ENCODE measurements at regions not wholly inside any gene's neighbourhood (a gene's known extent, or its start where the extent isn't known, plus 50 kb on each side); places are given as distances from the start of the nearest gene placed in this dataset.

DNA sequence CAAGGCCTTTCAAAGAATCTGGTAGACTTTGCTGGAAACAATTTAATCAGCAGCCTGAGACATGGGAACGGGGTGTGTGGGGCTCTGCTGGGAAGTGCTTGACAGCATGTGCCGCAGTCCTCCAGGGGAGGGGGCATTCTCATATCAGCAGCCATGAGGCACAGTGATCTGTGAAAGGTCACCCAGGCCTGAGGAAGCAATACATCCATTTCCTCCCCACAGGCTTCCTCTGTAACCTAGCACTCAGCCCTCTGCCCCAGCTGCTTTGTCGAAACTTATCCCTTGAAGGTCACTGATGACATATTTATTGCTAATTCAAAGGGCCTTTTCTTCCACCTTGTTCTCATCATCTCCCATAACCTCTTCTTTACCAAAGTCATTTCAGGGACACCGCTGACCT, 103.3 kb downstream of the TNFAIP3 start:
- Histone ChIP-seq H3K9ac (ENCODE audit: low read length in 3 of 3) (no peak overlapping the region), H3K4me3 (ENCODE audit: low read length in 3 of 3) (no peak overlapping the region), H3K9me3 (ENCODE audit: control insufficient read depth in 2 of 3, insufficient read depth in 1 of 3, low read length in 3 of 3) (no peaks in the 10 kb centered on the region), H3K27ac (ENCODE audit: low read depth in 2 of 2, low read length in 2 of 2) (no peak overlapping the region), H3K4me1 (ENCODE audit: control insufficient read depth in 2 of 3, insufficient read depth in 2 of 3, low read depth in 1 of 3, low read length in 3 of 3) (no peaks in the 10 kb centered on the region), H3K27me3 (ENCODE audit: control insufficient read depth, insufficient read depth, low read length) (no peaks in the 10 kb centered on the region), H3K36me3 (ENCODE audit: control insufficient read depth in 2 of 3, insufficient read depth in 3 of 3, low read length in 3 of 3) (no peaks in the 10 kb centered on the region)
- FAIRE-seq (no peak), DNase-seq (no peak)
- intact Hi-C loops (cut with DNase I), result no loop called here
- TF ChIP-seq, protein P1, sequence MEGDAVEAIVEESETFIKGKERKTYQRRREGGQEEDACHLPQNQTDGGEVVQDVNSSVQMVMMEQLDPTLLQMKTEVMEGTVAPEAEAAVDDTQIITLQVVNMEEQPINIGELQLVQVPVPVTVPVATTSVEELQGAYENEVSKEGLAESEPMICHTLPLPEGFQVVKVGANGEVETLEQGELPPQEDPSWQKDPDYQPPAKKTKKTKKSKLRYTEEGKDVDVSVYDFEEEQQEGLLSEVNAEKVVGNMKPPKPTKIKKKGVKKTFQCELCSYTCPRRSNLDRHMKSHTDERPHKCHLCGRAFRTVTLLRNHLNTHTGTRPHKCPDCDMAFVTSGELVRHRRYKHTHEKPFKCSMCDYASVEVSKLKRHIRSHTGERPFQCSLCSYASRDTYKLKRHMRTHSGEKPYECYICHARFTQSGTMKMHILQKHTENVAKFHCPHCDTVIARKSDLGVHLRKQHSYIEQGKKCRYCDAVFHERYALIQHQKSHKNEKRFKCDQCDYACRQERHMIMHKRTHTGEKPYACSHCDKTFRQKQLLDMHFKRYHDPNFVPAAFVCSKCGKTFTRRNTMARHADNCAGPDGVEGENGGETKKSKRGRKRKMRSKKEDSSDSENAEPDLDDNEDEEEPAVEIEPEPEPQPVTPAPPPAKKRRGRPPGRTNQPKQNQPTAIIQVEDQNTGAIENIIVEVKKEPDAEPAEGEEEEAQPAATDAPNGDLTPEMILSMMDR (IDR thresholded peaks at IDR 0.05; ENCODE audit: borderline replicate concordance, extremely low read depth, insufficient read depth), result no peak

DNA sequence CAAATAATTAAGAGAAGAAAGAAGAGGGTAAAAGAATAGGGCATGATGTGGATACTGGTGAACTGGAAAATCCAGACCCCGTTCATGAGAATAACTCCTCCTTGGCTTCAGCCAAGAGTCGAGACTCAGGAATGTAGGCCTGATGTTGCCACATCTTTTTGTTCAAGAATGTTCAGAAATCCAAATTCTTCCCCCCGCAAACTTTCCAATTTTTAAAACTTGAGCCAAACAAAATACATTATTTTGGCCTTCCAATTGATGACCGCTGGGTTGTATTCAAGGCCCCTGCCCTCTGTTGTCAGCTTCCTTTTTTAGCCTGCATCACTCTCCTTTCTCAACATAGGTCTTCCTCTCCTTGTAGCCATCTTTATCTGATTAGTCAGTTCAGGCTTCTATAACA, 106.1 kb downstream of the TNFAIP3 start:
- no peaks in the 10 kb centered on the region for H3K4me1 ChIP-seq (ENCODE audit: control insufficient read depth in 2 of 3, insufficient read depth in 2 of 3, low read depth in 1 of 3, low read length in 3 of 3)
- no peak overlapping the region for H3K27ac ChIP-seq (ENCODE audit: low read depth in 2 of 2, low read length in 2 of 2)
- FAIRE-seq, result no peak
- H3K36me3 ChIP-seq (ENCODE audit: control insufficient read depth in 2 of 3, insufficient read depth in 3 of 3, low read length in 3 of 3), result no peaks in the 10 kb centered on the region
- no peak overlapping the region for H3K4me3 ChIP-seq (ENCODE audit: low read length in 3 of 3)
- TF ChIP-seq, protein P1 (IDR thresholded peaks at IDR 0.05; ENCODE audit: borderline replicate concordance, extremely low read depth, insufficient read depth), result no peak
- H3K9ac ChIP-seq (ENCODE audit: low read length in 3 of 3), result no peak overlapping the region
- intact Hi-C loops (cut with DNase I), result no loop called here
- DNase-seq, result no peak
- no peaks in the 10 kb centered on the region for H3K9me3 ChIP-seq (ENCODE audit: control insufficient read depth in 2 of 3, insufficient read depth in 1 of 3, low read length in 3 of 3)
- H3K27me3 ChIP-seq (ENCODE audit: control insufficient read depth, insufficient read depth, low read length), result no peaks in the 10 kb centered on the region

DNA sequence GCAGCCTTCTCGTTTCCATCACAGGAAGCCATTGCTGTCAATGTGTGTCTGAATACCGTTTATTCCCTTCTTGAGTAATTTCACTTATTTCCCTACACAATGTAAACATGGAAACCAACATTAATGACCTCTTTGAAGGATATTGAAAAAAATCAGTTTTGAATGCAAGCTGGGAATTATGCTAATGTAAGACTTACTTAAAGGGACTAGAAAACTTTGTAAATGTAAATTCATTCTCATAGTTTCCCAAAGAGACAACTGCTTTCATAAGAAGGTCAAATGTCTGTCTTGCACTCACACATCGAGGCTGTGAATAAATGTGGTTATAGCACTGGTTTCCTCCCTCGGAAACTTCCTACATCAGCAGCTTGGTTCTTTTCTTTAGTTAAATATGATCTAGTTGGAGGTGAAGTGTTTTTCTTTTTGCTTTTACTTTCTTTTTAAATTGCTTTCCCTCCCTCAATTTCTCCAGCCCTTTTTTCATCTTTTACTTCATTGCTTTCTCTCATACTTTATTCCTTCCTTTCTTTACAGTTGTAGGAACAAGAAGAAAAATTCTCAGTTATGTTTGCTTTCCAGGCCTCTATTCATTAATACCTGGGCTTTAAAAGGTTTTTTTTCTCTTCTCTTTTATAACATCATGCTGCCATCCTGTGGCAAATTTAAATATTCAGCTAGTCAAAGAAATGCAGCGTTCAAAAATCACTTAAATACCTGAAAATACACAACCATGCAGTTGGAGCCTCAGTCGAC, 108.3 kb downstream of the TNFAIP3 start:
- DNase-seq (peak in 1 of 5 donors; percentile 11), FAIRE-seq (no peak)
- H3K27ac ChIP-seq (ENCODE audit: low read depth in 2 of 2, low read length in 2 of 2), result no peak overlapping the region
- no peak overlapping the region for H3K4me3 ChIP-seq (ENCODE audit: low read length in 3 of 3)
- no peaks in the 10 kb centered on the region for H3K9me3 ChIP-seq (ENCODE audit: control insufficient read depth in 2 of 3, insufficient read depth in 1 of 3, low read length in 3 of 3)
- H3K27me3 ChIP-seq (ENCODE audit: control insufficient read depth, insufficient read depth, low read length), result no peaks in the 10 kb centered on the region
- TF ChIP-seq, protein P1 (IDR thresholded peaks at IDR 0.05; ENCODE audit: borderline replicate concordance, extremely low read depth, insufficient read depth), result peak; percentile 6
- intact Hi-C loops (cut with DNase I), result no loop called here
- H3K4me1 ChIP-seq (ENCODE audit: control insufficient read depth in 2 of 3, insufficient read depth in 2 of 3, low read depth in 1 of 3, low read length in 3 of 3), result no peaks in the 10 kb centered on the region
- no peaks in the 10 kb centered on the region for H3K36me3 ChIP-seq (ENCODE audit: control insufficient read depth in 2 of 3, insufficient read depth in 3 of 3, low read length in 3 of 3)
- H3K9ac ChIP-seq (ENCODE audit: low read length in 3 of 3), result no peak overlapping the region

DNA sequence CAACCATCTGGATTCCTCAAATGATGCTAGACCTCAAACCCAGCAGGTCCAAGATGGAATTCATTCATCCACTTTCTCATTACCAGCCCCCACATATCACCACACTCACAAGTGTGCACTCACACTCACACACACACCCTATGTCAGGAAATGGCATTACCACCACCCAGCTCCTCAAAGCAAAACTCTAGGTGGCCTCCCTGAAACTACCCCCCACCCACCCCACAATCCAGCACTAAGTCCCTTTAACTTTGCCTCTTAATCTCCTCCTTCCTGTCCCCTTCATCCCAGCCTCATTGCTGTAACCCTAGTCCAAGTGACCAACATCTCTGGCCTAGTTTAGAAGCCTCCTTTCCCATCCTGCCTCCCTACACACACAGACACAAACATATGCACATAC, 109.4 kb downstream of the TNFAIP3 start:
- H3K27me3 ChIP-seq (ENCODE audit: control insufficient read depth, insufficient read depth, low read length), result no peaks in the 10 kb centered on the region
- FAIRE-seq, result no peak
- no peaks in the 10 kb centered on the region for H3K9me3 ChIP-seq (ENCODE audit: control insufficient read depth in 2 of 3, insufficient read depth in 1 of 3, low read length in 3 of 3)
- H3K9ac ChIP-seq (ENCODE audit: low read length in 3 of 3), result no peak overlapping the region
- no peak overlapping the region for H3K4me3 ChIP-seq (ENCODE audit: low read length in 3 of 3)
- TF ChIP-seq, protein P1 (IDR thresholded peaks at IDR 0.05; ENCODE audit: borderline replicate concordance, extremely low read depth, insufficient read depth), result no peak
- no peak overlapping the region for H3K27ac ChIP-seq (ENCODE audit: low read depth in 2 of 2, low read length in 2 of 2)
- no peaks in the 10 kb centered on the region for H3K36me3 ChIP-seq (ENCODE audit: control insufficient read depth in 2 of 3, insufficient read depth in 3 of 3, low read length in 3 of 3)
- H3K4me1 ChIP-seq (ENCODE audit: control insufficient read depth in 2 of 3, insufficient read depth in 2 of 3, low read depth in 1 of 3, low read length in 3 of 3), result no peaks in the 10 kb centered on the region
- DNase-seq, result no peak
- intact Hi-C loops (cut with DNase I), result no loop called here
